K562 (cell line): ENCODE measurements at regions not wholly inside any gene's neighbourhood (a gene's known extent, or its start where the extent isn't known, plus 50 kb on each side); places are given as distances from the start of the nearest gene placed in this dataset.

Experiments used
- ATAC-seq: fragments of 200-7000 bp; cut with Tn5 transposase; 3 replicates; pipeline ENCODE4 v1.9.1; 2020; ENCODE audit warnings: moderate library complexity
- BruUV-seq: library from RNA; stranded (reverse); fragments of 400-500 nt; replicated peaks from 2 replicates; lab custom pipeline; 2021; lab: Mats Ljungman, UMichigan
- CTCF ChIA-PET: fragments of 300-600 bp; formaldehyde crosslinking; extraction: SDS; loops from one replicate; lab custom pipeline; 2021; ENCODE audit warnings: low intra/inter-chr PET ratio; lab: Yijun Ruan, JAX
- POLR2A ChIA-PET: fragments of 300-600, 350-650 bp; sonication (Branson Sonifier 250); formaldehyde crosslinking; extraction: SDS; loops from one replicate; lab custom pipeline; 2021; ENCODE audit warnings: antibody characterized with exemption, inconsistent platforms; lab: Yijun Ruan, JAX
- DNase-seq, 4 experiments: peaks; one replicate each; pipeline versions ENCODE4 v3.0.0 to v3.0.0-alpha.2; 2011 to 2018; ENCODE audit warnings: low spot score in 3 of 4, mixed read lengths in 3 of 4; ENCODE audit errors: extremely low read depth in 1 of 4
- FAIRE-seq: peaks from 2 replicates; lab custom pipeline; 2011; peaks lifted over from hg19 to GRCh38; lab: Jason Lieb, UNC
- H2AFZ ChIP-seq: 2 replicates; pipeline ENCODE4 v1.6.0; 2011; ENCODE audit warnings: low read depth, low read length, control low read depth, inconsistent platforms
- H3K27ac ChIP-seq: fragments of 200-600 bp; 3 replicates; pipeline ENCODE4 v1.8.0; 2011; ENCODE audit warnings: low read depth, mild to moderate bottlenecking, control low read depth, inconsistent platforms, low read length, moderate library complexity, mixed read lengths; ENCODE audit errors: extremely low read depth
- H3K27me3 ChIP-seq, 2 experiments: fragments of 300-600 bp in 1 of 2; 2 replicates in 1 of 2; 3 replicates in 1 of 2; pipeline versions ENCODE4 v1.6.0 to v1.8.0; 2011; ENCODE audit warnings: inconsistent platforms in 2 of 2, low read length in 2 of 2, mild to moderate bottlenecking in 1 of 2, mixed read lengths in 1 of 2, moderate library complexity in 1 of 2; ENCODE audit not compliant: control insufficient read depth in 2 of 2, insufficient read depth in 2 of 2
- H3K36me3 ChIP-seq: fragments of 300-600 bp; 3 replicates; pipeline ENCODE4 v1.8.0; 2011; ENCODE audit warnings: mild to moderate bottlenecking, low read length, inconsistent platforms; ENCODE audit not compliant: control insufficient read depth, insufficient read depth
- H3K4me1 ChIP-seq, 2 experiments: fragments of 200-600 bp in 1 of 2; replicated peaks in 1 of 2; 2 replicates in 1 of 2; 3 replicates in 1 of 2; pipeline versions ENCODE4 v1.5.1 to v1.8.0; 2011; ENCODE audit warnings: inconsistent platforms in 2 of 2, low read length in 2 of 2, mild to moderate bottlenecking in 1 of 2, mixed read lengths in 1 of 2, moderate library complexity in 1 of 2; ENCODE audit not compliant: control insufficient read depth in 2 of 2, insufficient read depth in 2 of 2
- H3K4me2 ChIP-seq: 2 replicates; pipeline ENCODE4 v1.6.1; 2011; ENCODE audit warnings: low read length, control low read depth, inconsistent platforms, mixed read lengths; ENCODE audit not compliant: insufficient read depth
- H3K4me3 ChIP-seq: fragments of 200-600 bp; sonication (generic), shearing (Covaris generic); 2 replicates; pipeline ENCODE4 v1.5.1; 2016; ENCODE audit warnings: control low read depth, inconsistent platforms
- H3K79me2 ChIP-seq: fragments of 200-600 bp; 3 replicates; pipeline ENCODE4 v1.8.0; 2011; ENCODE audit warnings: low read length, inconsistent platforms; ENCODE audit not compliant: control insufficient read depth, insufficient read depth
- H3K9ac ChIP-seq, 2 experiments: 2 replicates each; pipeline versions ENCODE4 v1.6.0 to v1.6.1; 2011; ENCODE audit warnings: low read depth in 2 of 2, low read length in 2 of 2, control low read depth in 1 of 2, inconsistent platforms in 1 of 2, mild to moderate bottlenecking in 1 of 2, mixed read lengths in 1 of 2; ENCODE audit not compliant: insufficient read depth in 1 of 2
- H3K9me1 ChIP-seq: one replicate; pipeline ENCODE4 v1.6.0; 2011; ENCODE audit warnings: inconsistent platforms, mild to moderate bottlenecking, low read length, moderate library complexity; ENCODE audit not compliant: control insufficient read depth, insufficient read depth
- H3K9me3 ChIP-seq: replicated peaks from 2 replicates; pipeline ENCODE4 v1.5.1; 2011; ENCODE audit warnings: low read depth, low read length, inconsistent platforms; ENCODE audit not compliant: control insufficient read depth, insufficient read depth
- H4K20me1 ChIP-seq: replicated peaks from 2 replicates; pipeline ENCODE4 v1.6.1; 2011; ENCODE audit warnings: low read length, inconsistent platforms, mixed read lengths; ENCODE audit not compliant: control insufficient read depth, insufficient read depth
- ARNT ChIP-seq, 2 experiments: fragments of 450-650 bp; IDR thresholded peaks; 2 replicates each; pipeline ENCODE4 v1.6.1; 2016; ENCODE audit warnings: mild to moderate bottlenecking in 1 of 2
- DACH1 ChIP-seq: fragments of 450-650 bp; IDR thresholded peaks from 2 replicates; pipeline ENCODE4 v1.6.1; 2018; ENCODE audit not compliant: partially characterized antibody
- EGR1 ChIP-seq: fragments of 450-650 bp; conservative IDR thresholded peaks from 2 replicates; pipeline ENCODE4 v1.6.1; 2017; ENCODE audit warnings: mild to moderate bottlenecking
- NR2C1 ChIP-seq, 2 experiments: fragments of 450-650 bp; IDR thresholded peaks; 2 replicates each; pipeline ENCODE4 v1.6.1; 2017; ENCODE audit warnings: mild to moderate bottlenecking in 2 of 2, antibody characterized with exemption in 1 of 2, inconsistent platforms in 1 of 2, missing compliant biosample characterization in 1 of 2, missing genetic modification characterization in 1 of 2
- NR2C2 ChIP-seq, 2 experiments: fragments of 200-800 bp in 1 of 2; sonication (Bioruptor generic) in 1 of 2; sonication (generic) in 1 of 2; formaldehyde crosslinking in 1 of 2; IDR thresholded peaks; 2 replicates each; pipeline versions ENCODE4 v1.6.1 to v1.8.0; 2016 to 2022; ENCODE audit warnings: mild to moderate bottlenecking in 1 of 2, missing compliant biosample characterization in 1 of 2, missing genetic modification characterization in 1 of 2, missing genetic modification reagents in 1 of 2
- RAD21 ChIP-seq, 2 experiments: fragments of 250-450 bp in 1 of 2; fragments of 450-650 bp in 1 of 2; sonication (Bioruptor Pico) in 1 of 2; formaldehyde crosslinking in 1 of 2; IDR thresholded peaks in 1 of 2; conservative IDR thresholded peaks in 1 of 2; 2 replicates each; pipeline versions ENCODE4 v1.4.0 to v1.8.0; 2020 to 2022; ENCODE audit warnings: mild to moderate bottlenecking in 2 of 2, moderate library complexity in 1 of 2
- ZNF639 ChIP-seq, 2 experiments: fragments of 200-800 bp in 1 of 2; sonication (Bioruptor generic) in 1 of 2; sonication (generic) in 1 of 2; formaldehyde crosslinking in 1 of 2; IDR thresholded peaks in 1 of 2; conservative IDR thresholded peaks in 1 of 2; 2 replicates each; pipeline versions ENCODE4 v1.5.0 to v1.6.1; 2016 to 2020; ENCODE audit warnings: missing compliant biosample characterization in 1 of 2, missing genetic modification characterization in 1 of 2, missing genetic modification reagents in 1 of 2
- WGBS: fragments of 100-300 bp; shearing (Covaris generic); methylation state at CpG from one replicate; pipeline ENCODE4 v1.1.6; 2016; ENCODE audit warnings: low coverage, mixed read lengths; ENCODE audit not compliant: insufficient coverage; ENCODE audit errors: missing lambda C conversion rate; 5-methylcytosine and 5-hydroxymethylcytosine counted together
- in situ Hi-C: fragments of 300-500 bp; cut with MboI; formaldehyde crosslinking; loops from 4 replicates; pipeline ENCODE4 v1.15.0; 2018; ENCODE audit warnings: inconsistent platforms, mixed read lengths
- intact Hi-C: fragments of 100-400 bp; cut with micrococcal nuclease; formaldehyde crosslinking; loops from 2 replicates; pipeline ENCODE4 v1.14.2; 2022
- TF ChIP-seq, protein P1 (sequence below): fragments of 250-450 bp; sonication (Bioruptor Pico); IDR thresholded peaks from 2 replicates; pipeline ENCODE4 v1.5.0; 2021

DNA sequence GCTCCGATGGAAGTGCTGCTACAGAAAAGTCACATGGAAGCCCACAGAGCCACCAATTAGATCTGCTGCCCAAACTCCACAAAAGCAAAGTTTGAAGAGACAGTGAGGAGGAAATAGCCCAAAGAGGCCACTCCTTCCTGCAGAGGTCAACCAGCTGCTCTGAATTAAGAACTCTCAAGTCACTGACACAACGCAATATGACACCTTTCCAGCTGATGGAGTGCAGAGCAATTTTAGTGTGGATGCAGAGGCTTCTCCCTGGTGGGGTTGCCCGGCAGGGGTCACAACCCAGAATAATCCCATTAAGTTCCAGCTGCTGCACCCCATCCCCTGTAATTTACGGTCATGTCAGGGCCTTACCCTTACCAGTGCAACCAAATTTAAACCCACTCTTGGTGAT, 361.9 kb upstream of the JARID2 start (continued):
- TF ChIP-seq NR2C2 (CRISPR knock-in tag; IDR thresholded peaks at IDR 0.05) (no peak), NR2C2 (tag; IDR thresholded peaks at IDR 0.05) (peak; percentile 44), NR2C1 (IDR thresholded peaks at IDR 0.05) (no peak), NR2C1 (tag; IDR thresholded peaks at IDR 0.05) (0 out of 2 replicates have a peak, but pooled peaks have one; percentile 34), RAD21 (CRISPR knock-in tag; conservative IDR thresholded peaks at IDR 0.05 in 1 of 2, IDR thresholded peaks at IDR 0.05 in 1 of 2) (0 out of 4 replicates have a peak, but pooled peaks of 1 of the 2 experiments have one; percentile 15), DACH1 (peak; percentile 45)
- TF ChIP-seq, protein P1, sequence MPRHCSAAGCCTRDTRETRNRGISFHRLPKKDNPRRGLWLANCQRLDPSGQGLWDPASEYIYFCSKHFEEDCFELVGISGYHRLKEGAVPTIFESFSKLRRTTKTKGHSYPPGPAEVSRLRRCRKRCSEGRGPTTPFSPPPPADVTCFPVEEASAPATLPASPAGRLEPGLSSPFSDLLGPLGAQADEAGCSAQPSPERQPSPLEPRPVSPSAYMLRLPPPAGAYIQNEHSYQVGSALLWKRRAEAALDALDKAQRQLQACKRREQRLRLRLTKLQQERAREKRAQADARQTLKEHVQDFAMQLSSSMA (CRISPR knock-in tag), result no peak

GRCh38 chr6:14885498-14885897, 360.4 kb upstream of the JARID2 start:
- POLR2A ChIA-PET, result interaction anchor here (0.6 to 1.6 kb wide), 3 partner anchors 10 to 454 kb away, joined by 3 to 4 read pairs (median 3); no protein-coding TSS in a partner anchor
- H3K4me2 ChIP-seq, result no peak overlapping the region
- 0 out of 4 replicates have a peak overlapping the region, but pooled peaks of 1 of the 2 experiments have one; percentile 10 for H3K9ac ChIP-seq
- H3K27ac ChIP-seq, result no peak overlapping the region
- intact Hi-C loops (no loop called here), in situ Hi-C loops (no loop called here)
- H2AFZ ChIP-seq, result no peak overlapping the region
- no peaks in the 10 kb centered on the region for H3K9me3 ChIP-seq
- H3K36me3 ChIP-seq, result no peaks in the 10 kb centered on the region
- peaks cover 0 to 7% of the 10 kb centered on the region in 2 experiments; a peak in 2 of 5 replicates for H3K4me1 ChIP-seq
- H3K27me3 ChIP-seq, result no peaks in the 10 kb centered on the region
- no peak for FAIRE-seq
- peak; percentile 53 for TF ChIP-seq EGR1
- no peak for TF ChIP-seq ARNT (IDR thresholded peaks at IDR 0.05)
- TF ChIP-seq ZNF639 (CRISPR knock-in tag; conservative IDR thresholded peaks at IDR 0.05 in 1 of 2, IDR thresholded peaks at IDR 0.05 in 1 of 2), result no peak
- H3K9me1 ChIP-seq, result no peaks in the 10 kb centered on the region
- CTCF ChIA-PET, result no interaction called here
- BruUV-seq, result no TSS peak
- DNase-seq, result peak in 1 of 4 experiments; percentile 10
- H3K4me3 ChIP-seq, result no peak overlapping the region
- no peak for ATAC-seq
- no peaks in the 10 kb centered on the region for H3K79me2 ChIP-seq
- 51% methylated on average over 5 of the region's 5 CpGs for WGBS
- no peaks in the 10 kb centered on the region for H4K20me1 ChIP-seq
